GM11168 (cell line): ENCODE measurements at regions not wholly inside any gene's neighbourhood (a gene's known extent, or its start where the extent isn't known, plus 50 kb on each side); places are given as distances from the start of the nearest gene placed in this dataset.
"Not testable (repeated sequence)": the region's sequence is repeated elsewhere in the genome, so short reads cannot be mapped to it uniquely, and the experiment has no call there.

Experiments used
- in situ Hi-C: fragments of 300-500 bp; cut with MboI; formaldehyde crosslinking; loops from one replicate; pipeline ENCODE4 v1.12.0; 2022; ENCODE audit warnings: low sequenced_read_pairs; ENCODE audit not compliant: unreplicated experiment

- in situ Hi-C loops, result no loop called here
Measured at GRCh38 chr12:127463237-127463636, 803.7 kb upstream of the TMEM132C start.

- in situ Hi-C loops, result no loop called here
Measured at GRCh38 chr12:127469331-127469730, 797.6 kb upstream of the TMEM132C start.

GRCh38 chr12:127473766-127474165 lies 793.2 kb upstream of the TMEM132C start:
- in situ Hi-C loops, result no loop called here

- in situ Hi-C loops, result no loop called here
Measured at GRCh38 chr12:127479256-127479655, 787.7 kb upstream of the TMEM132C start.

GRCh38 chr12:127480775-127481314 lies 786.1 kb upstream of the TMEM132C start:
- in situ Hi-C loops, result no loop called here

- in situ Hi-C loops, result no loop called here
Measured at GRCh38 chr12:127482950-127483349, 784.0 kb upstream of the TMEM132C start.

- in situ Hi-C loops, result no loop called here
Measured at GRCh38 chr12:127485528-127485927, 781.4 kb upstream of the TMEM132C start.

GRCh38 chr12:127487031-127487430 lies 779.9 kb upstream of the TMEM132C start:
- in situ Hi-C loops, result no loop called here

- in situ Hi-C loops, result no loop called here
Measured at GRCh38 chr12:127489061-127489460, 777.9 kb upstream of the TMEM132C start.

- in situ Hi-C loops, result no loop called here
Measured at GRCh38 chr12:127494961-127495915, 771.7 kb upstream of the TMEM132C start.

GRCh38 chr12:127496255-127496654 lies 770.7 kb upstream of the TMEM132C start:
- in situ Hi-C loops, result no loop called here

GRCh38 chr12:127500512-127501035 lies 766.4 kb upstream of the TMEM132C start:
- in situ Hi-C loops, result no loop called here

- in situ Hi-C loops, result no loop called here
Measured at GRCh38 chr12:127501916-127502315, 765.1 kb upstream of the TMEM132C start.

GRCh38 chr12:127503246-127503645 lies 763.7 kb upstream of the TMEM132C start:
- in situ Hi-C loops, result no loop called here

GRCh38 chr12:127503996-127504395 lies 763.0 kb upstream of the TMEM132C start:
- in situ Hi-C loops, result not testable (repeated sequence)

GRCh38 chr12:127504874-127505273 lies 762.1 kb upstream of the TMEM132C start:
- in situ Hi-C loops, result no loop called here

- in situ Hi-C loops, result no loop called here
Measured at GRCh38 chr12:127507341-127507740, 759.6 kb upstream of the TMEM132C start.

- in situ Hi-C loops, result no loop called here
Measured at GRCh38 chr12:127509066-127509778, 757.7 kb upstream of the TMEM132C start.

- in situ Hi-C loops, result no loop called here
Measured at GRCh38 chr12:127515941-127516340, 751.0 kb upstream of the TMEM132C start.

- in situ Hi-C loops, result no loop called here
Measured at GRCh38 chr12:127516467-127516866, 750.5 kb upstream of the TMEM132C start.

- in situ Hi-C loops, result no loop called here
Measured at GRCh38 chr12:127519779-127520178, 747.2 kb upstream of the TMEM132C start.
